ENCODE measurements at regions not wholly inside any gene's neighbourhood (a gene's known extent, or its start where the extent isn't known, plus 50 kb on each side); places are given as distances from the start of the nearest gene placed in this dataset.

GRCh38 chr2:160912276-160912675, 248.0 kb upstream of the TANK start:
- ATAC-seq: no peak
- TF ChIP-seq PPARA (CRISPR knock-in tag; IDR thresholded peaks at IDR 0.05; ENCODE audit: borderline replicate concordance) (no peak), ZNF565 (CRISPR knock-in tag; conservative IDR thresholded peaks at IDR 0.05; ENCODE audit: low read depth) (no peak), POU6F1 (CRISPR knock-in tag; IDR thresholded peaks at IDR 0.05; ENCODE audit: borderline replicate concordance, low read depth) (no peak), ZNF70 (CRISPR knock-in tag; IDR thresholded peaks at IDR 0.05) (no peak), ZFP3 (CRISPR knock-in tag; IDR thresholded peaks at IDR 0.05) (no peak), ESRRG (CRISPR knock-in tag; IDR thresholded peaks at IDR 0.05) (no peak), ZFP30 (CRISPR knock-in tag; IDR thresholded peaks at IDR 0.05) (no peak), OSR1 (CRISPR knock-in tag; IDR thresholded peaks at IDR 0.05) (no peak), RARB (CRISPR knock-in tag; IDR thresholded peaks at IDR 0.05) (no peak), ZC3H10 (CRISPR knock-in tag; IDR thresholded peaks at IDR 0.05) (no peak), TCF4 (CRISPR knock-in tag; IDR thresholded peaks at IDR 0.05; ENCODE audit: borderline replicate concordance) (no peak), CSRNP3 (CRISPR knock-in tag; IDR thresholded peaks at IDR 0.05) (no peak), ZNF8 (CRISPR knock-in tag; IDR thresholded peaks at IDR 0.05) (no peak), TSHZ2 (CRISPR knock-in tag; IDR thresholded peaks at IDR 0.05) (no peak), CSDC2 (CRISPR knock-in tag; IDR thresholded peaks at IDR 0.05) (no peak), BACH2 (CRISPR knock-in tag; IDR thresholded peaks at IDR 0.05; ENCODE audit: borderline replicate concordance) (no peak), CREB5 (CRISPR knock-in tag; IDR thresholded peaks at IDR 0.05; ENCODE audit: low read depth) (no peak), ARNTL (CRISPR knock-in tag; IDR thresholded peaks at IDR 0.05; ENCODE audit: borderline replicate concordance, low read depth) (no peak), GLIS3 (CRISPR knock-in tag; IDR thresholded peaks at IDR 0.05) (no peak), SNAI2 (CRISPR knock-in tag; IDR thresholded peaks at IDR 0.05) (no peak)

GRCh38 chr2:160913323-160913722, 246.9 kb upstream of the TANK start:
- no peak for TF ChIP-seq BACH2 (CRISPR knock-in tag; IDR thresholded peaks at IDR 0.05; ENCODE audit: borderline replicate concordance)
- TF ChIP-seq TOX (CRISPR knock-in tag; IDR thresholded peaks at IDR 0.05; ENCODE audit: borderline replicate concordance): no peak
- no peak for TF ChIP-seq ESRRG (CRISPR knock-in tag; IDR thresholded peaks at IDR 0.05)
- no peak for TF ChIP-seq ARNTL (CRISPR knock-in tag; IDR thresholded peaks at IDR 0.05; ENCODE audit: borderline replicate concordance, low read depth)
- no peak for TF ChIP-seq ZNF8 (CRISPR knock-in tag; IDR thresholded peaks at IDR 0.05)
- TF ChIP-seq ZNF565 (CRISPR knock-in tag; conservative IDR thresholded peaks at IDR 0.05; ENCODE audit: low read depth): no peak
- no peak for TF ChIP-seq ZC3H10 (CRISPR knock-in tag; IDR thresholded peaks at IDR 0.05)
- TF ChIP-seq CSRNP3 (CRISPR knock-in tag; IDR thresholded peaks at IDR 0.05): no peak
- TF ChIP-seq POU6F1 (CRISPR knock-in tag; IDR thresholded peaks at IDR 0.05; ENCODE audit: borderline replicate concordance, low read depth): no peak

More at GRCh38 chr2:160913323-160913722, 246.9 kb upstream of the TANK start:
- no peak for ATAC-seq

Data from SK-N-SH treated with all-trans-retinoic acid at 6 μM for 48 hours (cell line).